SK-N-SH treated with all-trans-retinoic acid at 6 μM for 48 hours (cell line): ENCODE measurements at regions not wholly inside any gene's neighbourhood (a gene's known extent, or its start where the extent isn't known, plus 50 kb on each side); places are given as distances from the start of the nearest gene placed in this dataset.

Source experiments
- TOX ChIP-seq: fragments of 250-450 bp; sonication (Bioruptor Pico); IDR thresholded peaks from 2 replicates; pipeline ENCODE4 v1.8.0; 2021; ENCODE audit warnings: mild to moderate bottlenecking, moderate library complexity, borderline replicate concordance
- TF ChIP-seq, protein P1 (sequence below): fragments of 250-450 bp; sonication (Bioruptor Pico); IDR thresholded peaks from 2 replicates; pipeline ENCODE4 v1.8.0; 2020; ENCODE audit warnings: mild to moderate bottlenecking, moderate library complexity, borderline replicate concordance

DNA sequence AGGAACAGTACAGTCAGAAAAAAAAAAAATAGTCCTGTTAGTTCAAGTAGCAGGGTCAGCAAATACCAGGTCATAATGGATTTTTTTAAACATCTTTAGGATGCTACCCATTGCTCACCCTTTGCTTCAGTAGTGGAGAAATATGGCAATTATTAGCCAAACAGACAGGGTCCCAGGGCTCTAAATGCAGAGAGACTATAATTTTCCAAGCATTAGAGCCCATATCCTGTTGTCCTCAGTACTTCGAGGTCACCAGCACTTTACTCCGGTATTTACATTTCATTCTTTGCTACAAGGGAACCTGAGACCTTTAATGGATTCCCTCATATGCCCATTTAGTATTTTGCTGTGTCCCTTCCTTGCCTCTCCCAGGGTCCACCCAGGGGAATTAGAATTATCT, 1562.9 kb upstream of the TENM3 start:
- TF ChIP-seq, protein P1, sequence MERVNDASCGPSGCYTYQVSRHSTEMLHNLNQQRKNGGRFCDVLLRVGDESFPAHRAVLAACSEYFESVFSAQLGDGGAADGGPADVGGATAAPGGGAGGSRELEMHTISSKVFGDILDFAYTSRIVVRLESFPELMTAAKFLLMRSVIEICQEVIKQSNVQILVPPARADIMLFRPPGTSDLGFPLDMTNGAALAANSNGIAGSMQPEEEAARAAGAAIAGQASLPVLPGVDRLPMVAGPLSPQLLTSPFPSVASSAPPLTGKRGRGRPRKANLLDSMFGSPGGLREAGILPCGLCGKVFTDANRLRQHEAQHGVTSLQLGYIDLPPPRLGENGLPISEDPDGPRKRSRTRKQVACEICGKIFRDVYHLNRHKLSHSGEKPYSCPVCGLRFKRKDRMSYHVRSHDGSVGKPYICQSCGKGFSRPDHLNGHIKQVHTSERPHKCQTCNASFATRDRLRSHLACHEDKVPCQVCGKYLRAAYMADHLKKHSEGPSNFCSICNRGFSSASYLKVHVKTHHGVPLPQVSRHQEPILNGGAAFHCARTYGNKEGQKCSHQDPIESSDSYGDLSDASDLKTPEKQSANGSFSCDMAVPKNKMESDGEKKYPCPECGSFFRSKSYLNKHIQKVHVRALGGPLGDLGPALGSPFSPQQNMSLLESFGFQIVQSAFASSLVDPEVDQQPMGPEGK (CRISPR knock-in tag): no peak
- no peak for TF ChIP-seq TOX (CRISPR knock-in tag)
